Transverse colon (tissue), 4 donors: ENCODE measurements at regions not wholly inside any gene's neighbourhood (a gene's known extent, or its start where the extent isn't known, plus 50 kb on each side); places are given as distances from the start of the nearest gene placed in this dataset.
"Not testable (repeated sequence)": the region's sequence is repeated elsewhere in the genome, so short reads cannot be mapped to it uniquely, and the experiment has no call there.

Experiments
- DNase-seq: peaks from one replicate; pipeline ENCODE4 v3.0.0-alpha.2; 2019
- H3K27ac ChIP-seq, 4 donors: fragments of 200-600 bp; sonication (generic); 2 replicates each; pipeline ENCODE4 v1.5.1; 2016 to 2018; ENCODE audit warnings: inconsistent platforms in 4 of 4
- H3K27me3 ChIP-seq: fragments of 200-600 bp; sonication (generic); 2 replicates; pipeline ENCODE4 v1.5.1; 2017; ENCODE audit warnings: inconsistent platforms
- H3K36me3 ChIP-seq, 4 donors: fragments of 200-600 bp; sonication (generic); 2 replicates each; pipeline ENCODE4 v1.5.1; 2017 to 2019; ENCODE audit warnings: inconsistent platforms in 4 of 4
- H3K4me1 ChIP-seq, 4 donors: fragments of 200-600 bp; sonication (generic); 2 replicates each; pipeline ENCODE4 v1.5.1; 2017 to 2020; ENCODE audit warnings: inconsistent platforms in 4 of 4
- H3K4me3 ChIP-seq, 4 donors: fragments of 200-600 bp; sonication (generic); 1 replicate in 1 of 4; 2 replicates in 3 of 4; pipeline versions ENCODE4 v1.5.1 to v1.6.1; 2017 to 2019; ENCODE audit warnings: inconsistent platforms in 4 of 4
- H3K9me3 ChIP-seq, 2 donors: fragments of 200-600 bp; sonication (generic); 2 replicates each; pipeline ENCODE4 v1.5.1; 2017 to 2019; ENCODE audit warnings: inconsistent platforms in 2 of 2
- CTCF ChIP-seq, 5 experiments: fragments of 200-600 bp in 3 of 5; fragments of 450-650 bp in 2 of 5; sonication (generic) in 3 of 5; IDR thresholded peaks; 1 replicate in 2 of 5; 2 replicates in 3 of 5; pipeline ENCODE4 v1.5.1; 2016 to 2017; ENCODE audit warnings: antibody characterized with exemption in 5 of 5, inconsistent platforms in 3 of 5, mild to moderate bottlenecking in 2 of 5, moderate library complexity in 1 of 5
- EP300 ChIP-seq: sonication (generic); formaldehyde crosslinking; IDR thresholded peaks from one replicate; pipeline ENCODE4 v1.6.1; 2017; ENCODE audit warnings: antibody characterized with exemption, low read depth
- POLR2A ChIP-seq: fragments of 450-650 bp; IDR thresholded peaks from one replicate; pipeline ENCODE4 v1.6.1; 2016; ENCODE audit warnings: antibody characterized with exemption, mild to moderate bottlenecking, moderate library complexity
- POLR2AphosphoS5 ChIP-seq, 3 donors: sonication (generic); formaldehyde crosslinking; IDR thresholded peaks; one replicate each; pipeline ENCODE4 v1.6.1; 2016; ENCODE audit warnings: antibody characterized with exemption in 3 of 3
- WGBS, 2 donors: methylation state at CpG; one replicate each; pipeline ENCODE4 v1.1.5; 2018; ENCODE audit warnings: low coverage in 1 of 2; 5-methylcytosine and 5-hydroxymethylcytosine counted together
- in situ Hi-C, 4 donors: fragments of 200-750 bp; cut with MboI; loops; one replicate each; pipeline versions ENCODE4 v1.15.0 to v1.15.1; 2017; ENCODE audit warnings: low sequenced_read_pairs in 3 of 4, low pct_ligation_motif_present in 1 of 4, low pct_unique_long_range_greater_than_20kb in 1 of 4
- intact Hi-C: fragments of 100-400 bp; cut with DNase I; formaldehyde crosslinking; loops from one replicate; pipeline ENCODE4 v1.15.1; 2023; ENCODE audit warnings: low total_unique reads

- intact Hi-C loops (no loop called here), in situ Hi-C loops (no loop called here)
- Histone ChIP-seq H3K4me3 (no peak overlapping the region), H3K9me3 (no peaks in the 10 kb centered on the region), H3K27ac (no peak overlapping the region), H3K4me1 (peaks cover 0 to 3% (median 0%) of the 10 kb centered on the region in 4 donors), H3K27me3 (no peaks in the 10 kb centered on the region), H3K36me3 (no peaks in the 10 kb centered on the region)
- TF ChIP-seq POLR2AphosphoS5 (IDR thresholded peaks at IDR 0.05) (no peak), CTCF (IDR thresholded peaks at IDR 0.05) (no peak), POLR2A (no peak), EP300 (no peak)
- WGBS, 2 donors: 85 to 89% methylated on average over 7 of the region's 7 CpGs
- no peak for DNase-seq
Measured at GRCh38 chr21:15667819-15668218, 62.0 kb upstream of the USP25 start.

- Histone ChIP-seq H3K9me3 (no peaks in the 10 kb centered on the region), H3K36me3 (no peaks in the 10 kb centered on the region), H3K27me3 (no peaks in the 10 kb centered on the region), H3K4me3 (no peak overlapping the region), H3K27ac (no peak overlapping the region), H3K4me1 (peaks cover 0 to 3% (median 0%) of the 10 kb centered on the region in 4 donors)
- WGBS, 2 donors: 10 to 40% methylated on average over 2 of the region's 2 CpGs
- DNase-seq: no peak
- intact Hi-C loops: no loop called here
- in situ Hi-C loops: no loop called here
- TF ChIP-seq POLR2A (no peak), CTCF (IDR thresholded peaks at IDR 0.05) (no peak), EP300 (no peak), POLR2AphosphoS5 (IDR thresholded peaks at IDR 0.05) (no peak)
Measured at GRCh38 chr21:15669247-15669646, 60.5 kb upstream of the USP25 start.

DNA sequence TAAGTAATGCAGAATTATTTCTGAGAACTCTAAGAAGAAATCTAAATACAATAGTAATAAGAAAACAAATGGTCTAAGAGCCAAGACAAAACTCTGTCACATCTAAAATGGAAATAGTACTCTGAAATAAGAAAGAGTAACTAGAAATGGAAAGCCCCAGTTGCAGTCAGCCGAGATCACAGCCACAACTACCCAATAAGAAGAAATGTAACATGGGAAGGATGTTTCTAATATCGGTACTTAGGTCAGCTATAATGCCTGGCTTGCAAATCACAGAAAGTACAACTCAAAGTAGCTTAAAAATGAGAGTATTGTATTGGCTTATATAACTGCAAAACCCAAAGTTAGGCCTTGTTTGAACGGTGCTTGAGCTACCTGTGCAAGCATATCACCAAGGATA, 58.6 kb upstream of the USP25 start:
- 62 to 81% methylated on average over 3 of the region's 3 CpGs for WGBS, 2 donors
- TF ChIP-seq POLR2AphosphoS5 (IDR thresholded peaks at IDR 0.05): no peak
- no peak for TF ChIP-seq EP300
- TF ChIP-seq CTCF (IDR thresholded peaks at IDR 0.05): no peak
- no peak for TF ChIP-seq POLR2A
- H3K9me3 ChIP-seq: no peaks in the 10 kb centered on the region
- no peak overlapping the region for H3K4me3 ChIP-seq
- no peak for DNase-seq
- H3K27ac ChIP-seq: no peak overlapping the region
- H3K4me1 ChIP-seq: peaks cover 0 to 3% (median 0%) of the 10 kb centered on the region in 4 donors
- H3K27me3 ChIP-seq: no peaks in the 10 kb centered on the region
- intact Hi-C loops (no loop called here), in situ Hi-C loops (no loop called here)
- H3K36me3 ChIP-seq: no peaks in the 10 kb centered on the region

GRCh38 chr21:15672578-15672977, 57.2 kb upstream of the USP25 start:
- 91 to 95% methylated on average over 7 to 14 of the region's 15 CpGs for WGBS, 2 donors

GRCh38 chr21:15676935-15677334, 52.8 kb upstream of the USP25 start:
- Histone ChIP-seq H3K4me3 (no peak overlapping the region), H3K9me3 (no peaks in the 10 kb centered on the region), H3K4me1 (peaks cover 0 to under 1% (median 0%) of the 10 kb centered on the region in 4 donors), H3K36me3 (no peaks in the 10 kb centered on the region), H3K27me3 (no peaks in the 10 kb centered on the region), H3K27ac (no peak overlapping the region)
- TF ChIP-seq CTCF (IDR thresholded peaks at IDR 0.05) (no peak), EP300 (no peak), POLR2A (no peak), POLR2AphosphoS5 (IDR thresholded peaks at IDR 0.05) (no peak)
- WGBS, 2 donors: 90 to 94% methylated on average over 1 of the region's 1 CpG
- in situ Hi-C loops: no loop called here
- intact Hi-C loops: no loop called here
- no peak for DNase-seq

More at GRCh38 chr21:15672578-15672977, 57.2 kb upstream of the USP25 start:
- H3K9me3 ChIP-seq, H3K4me1 ChIP-seq, in situ Hi-C loops, H3K4me3 ChIP-seq, H3K27ac ChIP-seq, H3K27me3 ChIP-seq, intact Hi-C loops, H3K36me3 ChIP-seq, DNase-seq: not testable (repeated sequence)
